HEK293T (cell line): ENCODE measurements at regions not wholly inside any gene's neighbourhood (a gene's known extent, or its start where the extent isn't known, plus 50 kb on each side); places are given as distances from the start of the nearest gene placed in this dataset.

Source experiments
- ARNT ChIP-seq: fragments of 450-650 bp; IDR thresholded peaks from 2 replicates; pipeline ENCODE4 v1.6.1; 2017; ENCODE audit warnings: mild to moderate bottlenecking
- BHLHE40 ChIP-seq: fragments of 450-650 bp; IDR thresholded peaks from 2 replicates; pipeline ENCODE4 v1.6.1; 2016; ENCODE audit warnings: mild to moderate bottlenecking, moderate library complexity, borderline replicate concordance
- ELF4 ChIP-seq: fragments of 450-650 bp; IDR thresholded peaks from 2 replicates; pipeline ENCODE4 v1.6.1; 2017; ENCODE audit warnings: antibody characterized with exemption
- FOXA1 ChIP-seq: fragments of 450-650 bp; IDR thresholded peaks from 2 replicates; pipeline ENCODE4 v1.6.1; 2016; ENCODE audit warnings: mild to moderate bottlenecking
- HDGF ChIP-seq: fragments of 450-650 bp; IDR thresholded peaks from 2 replicates; pipeline ENCODE4 v1.6.1; 2017; ENCODE audit warnings: antibody characterized with exemption, borderline replicate concordance
- L3MBTL2 ChIP-seq: fragments of 450-650 bp; conservative IDR thresholded peaks from 2 replicates; pipeline ENCODE4 v1.6.1; 2016; ENCODE audit warnings: mild to moderate bottlenecking
- LEF1 ChIP-seq: fragments of 450-650 bp; IDR thresholded peaks from 2 replicates; pipeline ENCODE4 v1.6.1; 2017; ENCODE audit warnings: mild to moderate bottlenecking, borderline replicate concordance
- PKNOX1 ChIP-seq: fragments of 450-650 bp; IDR thresholded peaks from 2 replicates; pipeline ENCODE4 v1.6.1; 2016
- SP1 ChIP-seq: fragments of 450-650 bp; IDR thresholded peaks from 2 replicates; pipeline ENCODE4 v1.6.1; 2017
- TARDBP ChIP-seq: fragments of 450-650 bp; IDR thresholded peaks from 2 replicates; pipeline ENCODE4 v1.6.1; 2016
- ZNF384 ChIP-seq: fragments of 450-650 bp; IDR thresholded peaks from 2 replicates; pipeline ENCODE4 v1.6.1; 2016

GRCh38 chr5:6190838-6191237, 187.5 kb downstream of the MED10 start:
- TF ChIP-seq ZNF384 (no peak), L3MBTL2 (no peak), BHLHE40 (no peak), ELF4 (no peak), LEF1 (no peak), SP1 (no peak), PKNOX1 (no peak), TARDBP (no peak), FOXA1 (no peak), HDGF (no peak), ARNT (no peak)
